ENCODE measurements at regions not wholly inside any gene's neighbourhood (a gene's known extent, or its start where the extent isn't known, plus 50 kb on each side); places are given as distances from the start of the nearest gene placed in this dataset.

DNA sequence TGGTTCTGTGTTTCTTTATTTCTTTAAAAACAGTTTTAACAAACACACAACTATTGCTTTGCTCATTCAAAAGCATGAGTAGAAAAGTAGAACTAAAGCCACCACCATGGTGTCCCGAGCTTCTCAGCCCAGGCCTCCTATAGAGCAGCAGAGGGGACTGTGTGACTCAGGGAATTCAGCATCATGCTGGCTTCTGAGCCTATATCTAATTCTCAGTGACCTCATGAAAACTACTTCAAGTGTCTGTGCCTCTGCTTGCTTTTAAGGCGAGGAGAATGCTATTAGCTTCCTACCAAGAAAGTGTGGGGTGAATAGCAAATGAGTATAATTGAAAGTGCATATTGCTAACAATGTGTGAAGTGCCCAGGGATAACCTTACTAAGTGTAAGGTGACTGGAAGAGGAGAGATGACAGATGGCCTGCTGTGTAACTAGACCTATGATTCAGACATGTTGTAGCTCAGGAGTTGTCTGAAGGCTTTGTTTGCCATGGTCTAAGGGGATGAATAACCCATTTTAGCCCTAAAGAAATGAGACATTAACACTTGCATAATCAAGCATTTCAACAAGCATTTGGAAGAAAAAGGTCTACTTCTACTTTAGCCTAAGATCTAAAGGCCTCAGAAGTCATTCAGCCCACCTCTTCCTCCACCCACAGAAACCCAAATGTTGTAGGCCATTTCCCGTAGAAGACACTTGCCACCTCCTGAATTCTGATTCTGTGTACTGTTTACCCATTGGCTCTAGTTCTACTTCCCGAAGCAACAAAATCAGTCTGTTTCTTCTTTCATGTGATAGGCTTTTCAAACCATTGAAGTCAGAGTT is 121.5 kb upstream of the ARG1 start:
- TF ChIP-seq EP300 (conservative IDR thresholded peaks at IDR 0.05; ENCODE audit: poor library complexity, severe bottlenecking) (no peak), TAF1 (IDR thresholded peaks at IDR 0.05; ENCODE audit: low read depth) (no peak)
- TF ChIP-seq, protein P1, sequence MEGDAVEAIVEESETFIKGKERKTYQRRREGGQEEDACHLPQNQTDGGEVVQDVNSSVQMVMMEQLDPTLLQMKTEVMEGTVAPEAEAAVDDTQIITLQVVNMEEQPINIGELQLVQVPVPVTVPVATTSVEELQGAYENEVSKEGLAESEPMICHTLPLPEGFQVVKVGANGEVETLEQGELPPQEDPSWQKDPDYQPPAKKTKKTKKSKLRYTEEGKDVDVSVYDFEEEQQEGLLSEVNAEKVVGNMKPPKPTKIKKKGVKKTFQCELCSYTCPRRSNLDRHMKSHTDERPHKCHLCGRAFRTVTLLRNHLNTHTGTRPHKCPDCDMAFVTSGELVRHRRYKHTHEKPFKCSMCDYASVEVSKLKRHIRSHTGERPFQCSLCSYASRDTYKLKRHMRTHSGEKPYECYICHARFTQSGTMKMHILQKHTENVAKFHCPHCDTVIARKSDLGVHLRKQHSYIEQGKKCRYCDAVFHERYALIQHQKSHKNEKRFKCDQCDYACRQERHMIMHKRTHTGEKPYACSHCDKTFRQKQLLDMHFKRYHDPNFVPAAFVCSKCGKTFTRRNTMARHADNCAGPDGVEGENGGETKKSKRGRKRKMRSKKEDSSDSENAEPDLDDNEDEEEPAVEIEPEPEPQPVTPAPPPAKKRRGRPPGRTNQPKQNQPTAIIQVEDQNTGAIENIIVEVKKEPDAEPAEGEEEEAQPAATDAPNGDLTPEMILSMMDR (IDR thresholded peaks at IDR 0.05; ENCODE audit: poor library complexity, severe bottlenecking): no peak

All from neural cell (in vitro differentiated cells).